G401 (cell line): ENCODE measurements at regions not wholly inside any gene's neighbourhood (a gene's known extent, or its start where the extent isn't known, plus 50 kb on each side); places are given as distances from the start of the nearest gene placed in this dataset.
A peak's percentile ranks its signal among the peaks of the same experiment; 100 is the strongest.

Experiments
- DNase-seq: peaks from one replicate; pipeline ENCODE4 v3.0.0-alpha.2; 2015; ENCODE audit warnings: low spot score
- in situ Hi-C: cut with HindIII; loops from 2 replicates; pipeline ENCODE4 v1.10.0; 2016; ENCODE audit warnings: low sequenced_read_pairs, mixed read lengths

- DNase-seq, result no peak
- in situ Hi-C loops, result no loop called here
Observed at GRCh38 chr22:48528221-48528915, 1299.3 kb downstream of the BRD1 start.

- in situ Hi-C loops, result no loop called here
- DNase-seq, result no peak
Observed at GRCh38 chr22:48523761-48524160, 1303.9 kb downstream of the BRD1 start.

GRCh38 chr22:48523091-48523490, 1304.6 kb downstream of the BRD1 start:
- DNase-seq, result no peak
- in situ Hi-C loops, result no loop called here

- no peak for DNase-seq
- in situ Hi-C loops, result no loop called here
Observed at GRCh38 chr22:48522271-48522670, 1305.4 kb downstream of the BRD1 start.

- no peak for DNase-seq
- in situ Hi-C loops, result no loop called here
Observed at GRCh38 chr22:48520884-48521588, 1306.6 kb downstream of the BRD1 start.

GRCh38 chr22:48520207-48520606, 1307.5 kb downstream of the BRD1 start:
- in situ Hi-C loops, result no loop called here

GRCh38 chr22:48517039-48518030, 1310.3 kb downstream of the BRD1 start:
- peak; percentile 82 for DNase-seq
- in situ Hi-C loops, result no loop called here

More at GRCh38 chr22:48520207-48520606, 1307.5 kb downstream of the BRD1 start:
- no peak for DNase-seq

- in situ Hi-C loops, result no loop called here
Observed at GRCh38 chr22:48516571-48516970, 1311.1 kb downstream of the BRD1 start.

GRCh38 chr22:48515571-48516200, 1312.0 kb downstream of the BRD1 start:
- in situ Hi-C loops, result no loop called here
- DNase-seq, result no peak

More at GRCh38 chr22:48516571-48516970, 1311.1 kb downstream of the BRD1 start:
- no peak for DNase-seq

GRCh38 chr22:48513929-48514328, 1313.7 kb downstream of the BRD1 start:
- in situ Hi-C loops, result no loop called here
- DNase-seq, result no peak

- no peak for DNase-seq
- in situ Hi-C loops, result no loop called here
Observed at GRCh38 chr22:48513446-48513845, 1314.2 kb downstream of the BRD1 start.

- no peak for DNase-seq
- in situ Hi-C loops, result no loop called here
Observed at GRCh38 chr22:48511781-48512327, 1315.8 kb downstream of the BRD1 start.

- DNase-seq, result no peak
- in situ Hi-C loops, result no loop called here
Observed at GRCh38 chr22:48511211-48511610, 1316.5 kb downstream of the BRD1 start.

- in situ Hi-C loops, result no loop called here
- no peak for DNase-seq
Observed at GRCh38 chr22:48510599-48510998, 1317.1 kb downstream of the BRD1 start.

GRCh38 chr22:48507595-48508350, 1319.9 kb downstream of the BRD1 start:
- DNase-seq, result no peak

GRCh38 chr22:48507171-48507570, 1320.5 kb downstream of the BRD1 start:
- in situ Hi-C loops, result no loop called here
- DNase-seq, result no peak

More at GRCh38 chr22:48507595-48508350, 1319.9 kb downstream of the BRD1 start:
- in situ Hi-C loops, result no loop called here

GRCh38 chr22:48506506-48507145, 1321.0 kb downstream of the BRD1 start:
- in situ Hi-C loops, result no loop called here
- no peak for DNase-seq

GRCh38 chr22:48505891-48506290, 1321.8 kb downstream of the BRD1 start:
- in situ Hi-C loops, result no loop called here
- DNase-seq, result no peak
